B cell (primary cell): ENCODE measurements at regions not wholly inside any gene's neighbourhood (a gene's known extent, or its start where the extent isn't known, plus 50 kb on each side); places are given as distances from the start of the nearest gene placed in this dataset.

ENCODE experiments used
- ATAC-seq: fragments of 200-7000 bp; cut with Tn5 transposase; one replicate; pipeline ENCODE4 v1.10.0; 2021; ENCODE audit warnings: low read depth, mild to moderate bottlenecking, moderate number of reproducible peaks, moderate library complexity
- CTCF ChIA-PET: fragments of 350-600 bp; sonication (Branson Sonifier 250); formaldehyde crosslinking; loops from one replicate; lab custom pipeline; 2021; ENCODE audit warnings: antibody characterized with exemption, inconsistent platforms; lab: Charles Lee
- POLR2A ChIA-PET: fragments of 350-600 bp; sonication (Branson Sonifier 250); formaldehyde crosslinking; loops from one replicate; lab custom pipeline; 2021; ENCODE audit warnings: antibody characterized with exemption; lab: Charles Lee
- DNase-seq: peaks from one replicate; pipeline ENCODE4 v3.0.0; 2013
- H2AFZ ChIP-seq: 2 replicates; pipeline ENCODE4 v1.6.1; 2012; ENCODE audit warnings: mild to moderate bottlenecking, low read depth, low read length; ENCODE audit not compliant: insufficient read depth, poor library complexity, severe bottlenecking
- H3K27ac ChIP-seq, 2 donors: 1 replicate in 1 of 2; 2 replicates in 1 of 2; pipeline ENCODE4 v1.5.1; 2012 to 2013; ENCODE audit warnings: low read length in 2 of 2, mild to moderate bottlenecking in 2 of 2, moderate library complexity in 1 of 2
- H3K27me3 ChIP-seq, 4 experiments: fragments of 200-600 bp in 1 of 4; sonication (generic) in 1 of 4; replicated peaks in 1 of 4; 1 replicate in 2 of 4; 2 replicates in 2 of 4; pipeline versions ENCODE4 v1.6.1 to v1.7.0; 2013 to 2016; ENCODE audit warnings: low read length in 3 of 4, mild to moderate bottlenecking in 2 of 4, mixed read lengths in 1 of 4, moderate library complexity in 1 of 4; ENCODE audit not compliant: insufficient read depth in 4 of 4, control insufficient read depth in 3 of 4; ENCODE audit errors: control extremely low read depth in 1 of 4
- H3K36me3 ChIP-seq, 2 experiments: replicated peaks in 1 of 2; 1 replicate in 1 of 2; 2 replicates in 1 of 2; pipeline versions ENCODE4 v1.6.1 to v1.7.1; 2013; ENCODE audit warnings: low read length in 1 of 2; ENCODE audit not compliant: insufficient read depth in 2 of 2, control insufficient read depth in 1 of 2; ENCODE audit errors: control extremely low read depth in 1 of 2, extremely low read depth in 1 of 2
- H3K4me1 ChIP-seq, 2 donors: fragments of 200-600 bp in 1 of 2; sonication (generic) in 1 of 2; 1 replicate in 1 of 2; 2 replicates in 1 of 2; pipeline versions ENCODE4 v1.5.1 to v1.6.1; 2013 to 2017; ENCODE audit warnings: low read length in 2 of 2; ENCODE audit not compliant: control insufficient read depth in 2 of 2, insufficient read depth in 2 of 2
- H3K4me2 ChIP-seq: replicated peaks from 2 replicates; pipeline ENCODE3; 2012; ENCODE audit warnings: mild to moderate bottlenecking, low read depth, low read length; ENCODE audit not compliant: poor library complexity, severe bottlenecking
- H3K4me3 ChIP-seq, 5 experiments: fragments of 200-600 bp in 1 of 5; sonication (generic) in 1 of 5; 1 replicate in 3 of 5; 2 replicates in 2 of 5; pipeline versions ENCODE4 v1.5.1 to v1.7.0; 2011 to 2016; ENCODE audit warnings: low read length in 4 of 5, mild to moderate bottlenecking in 4 of 5, low read depth in 2 of 5, control low read depth in 1 of 5, moderate library complexity in 1 of 5; ENCODE audit not compliant: insufficient read depth in 1 of 5; ENCODE audit errors: control extremely low read depth in 1 of 5, extremely low read depth in 1 of 5
- H3K79me2 ChIP-seq: fragments of 200-600 bp; sonication (generic); one replicate; pipeline ENCODE4 v1.6.0; 2016; ENCODE audit warnings: low read length; ENCODE audit not compliant: control insufficient read depth, insufficient read depth
- H3K9ac ChIP-seq: fragments of 200-600 bp; sonication (generic); 2 replicates; pipeline ENCODE4 v1.6.1; 2017; ENCODE audit warnings: mild to moderate bottlenecking, low read length, moderate library complexity
- H3K9me3 ChIP-seq, 3 donors: one replicate each; pipeline versions ENCODE4 v1.6.1 to v1.7.1; 2013; ENCODE audit warnings: low read length in 2 of 3; ENCODE audit not compliant: control insufficient read depth in 2 of 3, insufficient read depth in 1 of 3; ENCODE audit errors: control extremely low read depth in 1 of 3
- H4K20me1 ChIP-seq: 2 replicates; pipeline ENCODE4 v1.6.0; 2012; ENCODE audit warnings: mild to moderate bottlenecking, low read length; ENCODE audit not compliant: insufficient read depth, control insufficient read depth, poor library complexity, severe bottlenecking
- H3K27ac Mint-ChIP-seq: one replicate; pipeline ENCODE4 v1.8.0; 2021; ENCODE audit warnings: mixed read lengths
- H3K27me3 Mint-ChIP-seq: one replicate; pipeline ENCODE4 v1.8.0; 2021; ENCODE audit warnings: mixed read lengths
- H3K4me1 Mint-ChIP-seq: one replicate; pipeline ENCODE4 v1.8.0; 2021; ENCODE audit warnings: mixed read lengths
- H3K4me3 Mint-ChIP-seq: one replicate; pipeline ENCODE4 v1.8.0; 2021; ENCODE audit warnings: mixed read lengths
- H3K9me3 Mint-ChIP-seq: one replicate; pipeline ENCODE4 v1.8.0; 2022; ENCODE audit warnings: mixed read lengths; ENCODE audit not compliant: insufficient read depth
- CTCF ChIP-seq: fragments of 200-600 bp; IDR thresholded peaks from one replicate; pipeline ENCODE4 v1.8.0; 2022; ENCODE audit warnings: antibody characterized with exemption, mild to moderate bottlenecking
- EZH2 ChIP-seq: IDR thresholded peaks from 2 replicates; pipeline ENCODE4 v1.6.1; 2012; ENCODE audit warnings: borderline replicate concordance, low read depth, mild to moderate bottlenecking, moderate library complexity, low read length; ENCODE audit not compliant: insufficient read depth, poor library complexity, severe bottlenecking
- WGBS: methylation state at CpG from one replicate; pipeline ENCODE4 v1.1.5; 2013; ENCODE audit warnings: missing lambda C conversion rate; ENCODE audit not compliant: insufficient coverage; 5-methylcytosine and 5-hydroxymethylcytosine counted together
- intact Hi-C: fragments of 100-400 bp; cut with micrococcal nuclease; formaldehyde crosslinking; loops from one replicate; pipeline ENCODE4 v1.10.0; 2022

GRCh38 chr2:8505311-8505920 lies 176.4 kb upstream of the ID2 start:
- no peak overlapping the region for H2AFZ ChIP-seq
- ATAC-seq (no peak), DNase-seq (no peak)
- H3K36me3 ChIP-seq, result no peaks in the 10 kb centered on the region
- no peaks in the 10 kb centered on the region for H3K4me1 ChIP-seq
- ChIA-PET CTCF (no interaction called here), POLR2A (no interaction called here)
- peaks cover 0 to 25% (median 10%) of the 10 kb centered on the region in 3 donors for H3K9me3 ChIP-seq
- no peaks in the 10 kb centered on the region for H4K20me1 ChIP-seq
- H3K4me2 ChIP-seq, result no peak overlapping the region
- Mint-ChIP-seq H3K27me3 (peaks cover 54% of the 10 kb centered on the region), H3K27ac (peak overlapping the region; percentile 26), H3K4me1 (no peaks in the 10 kb centered on the region), H3K4me3 (no peak overlapping the region), H3K9me3 (peaks cover 3% of the 10 kb centered on the region)
- no peak overlapping the region for H3K4me3 ChIP-seq
- intact Hi-C loops, result no loop called here
- H3K27me3 ChIP-seq, result peaks cover 0 to 51% (median 6%) of the 10 kb centered on the region in 4 experiments
- no peaks in the 10 kb centered on the region for H3K79me2 ChIP-seq
- no peak overlapping the region for H3K27ac ChIP-seq
- no peak overlapping the region for H3K9ac ChIP-seq
- WGBS, result 94% methylated on average over 8 of the region's 10 CpGs
- TF ChIP-seq CTCF, result no peak
- TF ChIP-seq EZH2, result no peak

GRCh38 chr2:8506746-8507145 lies 175.1 kb upstream of the ID2 start:
- intact Hi-C loops, result no loop called here
- H3K79me2 ChIP-seq, result no peaks in the 10 kb centered on the region
- no peaks in the 10 kb centered on the region for H4K20me1 ChIP-seq
- peaks cover 0 to 60% (median 11%) of the 10 kb centered on the region in 4 experiments for H3K27me3 ChIP-seq
- peaks cover 62% of the 10 kb centered on the region for H3K27me3 Mint-ChIP-seq
- H3K4me1 ChIP-seq, result no peaks in the 10 kb centered on the region
- H3K27ac Mint-ChIP-seq, result no peak overlapping the region
- H3K4me2 ChIP-seq, result no peak overlapping the region
- H3K9me3 Mint-ChIP-seq, result peaks cover 3% of the 10 kb centered on the region
- H3K4me3 Mint-ChIP-seq, result no peak overlapping the region
- no peak overlapping the region for H3K27ac ChIP-seq
- ATAC-seq (no peak), DNase-seq (no peak)
- WGBS, result 92% methylated on average over 4 of the region's 7 CpGs
- ChIA-PET POLR2A (no interaction called here), CTCF (no interaction called here)
- TF ChIP-seq EZH2 (no peak), CTCF (no peak)
- no peak overlapping the region for H2AFZ ChIP-seq
- H3K4me3 ChIP-seq, result no peak overlapping the region
- no peak overlapping the region for H3K9ac ChIP-seq
- H3K36me3 ChIP-seq, result no peaks in the 10 kb centered on the region
- H3K4me1 Mint-ChIP-seq, result no peaks in the 10 kb centered on the region
- peaks cover 0 to 34% (median 10%) of the 10 kb centered on the region in 3 donors for H3K9me3 ChIP-seq
